CD1c-positive myeloid dendritic cell (primary cell): ENCODE measurements at regions not wholly inside any gene's neighbourhood (a gene's known extent, or its start where the extent isn't known, plus 50 kb on each side); places are given as distances from the start of the nearest gene placed in this dataset.

Experiments
- DNase-seq: peaks from one replicate; pipeline ENCODE4 v3.0.0-alpha.2; 2016; ENCODE audit errors: extremely low spot score

DNA sequence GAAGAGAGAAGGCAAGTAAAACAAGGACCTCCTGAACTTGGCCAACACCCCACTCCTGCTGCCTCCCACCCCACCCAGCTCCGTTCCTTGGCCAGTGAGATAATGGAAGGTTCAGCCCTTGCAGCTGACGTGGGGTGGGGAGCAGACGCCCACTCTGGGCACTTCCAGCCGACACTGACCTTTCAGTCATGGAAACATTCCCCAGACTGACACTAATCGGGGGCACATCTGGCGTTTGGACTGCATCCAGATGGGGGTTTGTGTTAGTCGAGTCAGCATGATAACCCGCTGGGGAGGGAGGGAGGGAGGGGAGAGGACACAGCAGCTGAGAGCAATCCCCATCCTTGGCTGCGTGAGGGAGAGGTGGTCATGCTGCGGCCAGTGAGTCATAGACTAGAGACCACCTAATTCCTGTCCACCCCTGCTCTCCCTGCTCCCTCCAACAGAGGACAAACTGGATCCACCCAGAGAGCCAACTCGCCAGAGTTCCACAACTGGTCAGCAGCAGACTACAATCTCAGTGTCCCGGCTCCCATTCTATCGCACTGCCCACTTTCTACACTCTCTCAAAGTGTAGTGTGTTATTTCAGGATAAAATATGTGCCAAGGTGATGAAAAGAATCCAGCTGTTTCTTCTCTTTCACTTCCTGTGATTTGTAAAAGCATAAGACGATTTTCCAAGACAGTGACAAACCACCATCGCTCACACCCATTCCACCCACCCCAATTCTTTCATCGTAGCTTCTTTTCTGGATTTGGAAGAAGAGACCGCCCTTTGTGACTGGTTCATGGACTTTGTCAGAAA is 115.4 kb upstream of the PKDCC start:
- DNase-seq = no peak

DNA sequence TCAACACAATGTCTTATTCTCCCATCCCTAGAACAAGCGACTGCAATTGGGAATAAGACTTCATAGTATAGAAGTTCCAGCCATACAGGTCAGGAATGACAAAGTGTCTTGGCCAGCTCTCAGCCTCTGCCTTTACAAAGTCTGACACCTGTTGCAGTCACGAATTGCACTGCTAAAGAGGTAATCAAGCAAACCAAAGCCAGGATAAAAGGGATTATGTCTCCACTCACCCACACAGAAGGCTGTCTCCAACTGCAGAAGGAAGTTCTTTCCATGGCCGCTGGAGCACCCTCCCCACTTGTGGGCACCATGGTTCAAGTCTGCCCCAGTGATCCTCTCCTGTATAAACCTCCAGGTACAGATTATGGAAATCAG is 114.8 kb upstream of the PKDCC start:
- no peak for DNase-seq

DNA sequence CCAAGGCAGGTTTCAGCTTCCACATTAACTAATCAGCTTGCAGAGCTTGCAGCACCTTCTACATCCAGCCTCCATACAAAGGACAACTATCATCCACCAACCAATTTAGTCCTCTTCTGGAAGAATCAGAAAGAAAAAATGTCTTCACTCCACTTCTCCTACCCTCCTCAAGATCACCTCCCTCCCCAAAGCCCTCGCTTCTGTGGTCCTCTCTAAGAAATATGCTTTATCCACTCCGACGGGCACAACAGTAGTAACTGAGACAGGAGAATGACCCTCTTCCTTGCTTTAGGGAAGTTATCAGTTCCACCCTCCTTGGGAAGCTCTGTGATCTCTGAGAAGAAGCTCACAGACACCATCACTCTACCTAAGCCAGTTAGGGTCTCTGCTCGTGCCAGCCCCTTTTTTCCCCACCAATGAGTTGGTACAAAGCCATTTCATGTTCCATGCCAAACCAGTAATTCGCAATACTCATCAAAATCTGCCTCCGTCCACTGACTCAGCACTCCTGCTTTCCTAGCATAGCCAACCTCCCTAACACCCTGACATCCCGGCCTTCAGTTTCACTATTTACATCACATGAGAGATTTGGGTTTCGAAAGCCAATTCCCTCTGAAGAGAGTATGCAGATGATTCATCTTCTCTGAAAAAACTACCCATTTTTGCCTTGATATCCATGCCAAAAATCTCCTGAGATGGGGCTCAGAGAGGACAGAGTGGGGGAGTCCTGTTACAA is 114.1 kb upstream of the PKDCC start:
- DNase-seq = peak; percentile 24

DNA sequence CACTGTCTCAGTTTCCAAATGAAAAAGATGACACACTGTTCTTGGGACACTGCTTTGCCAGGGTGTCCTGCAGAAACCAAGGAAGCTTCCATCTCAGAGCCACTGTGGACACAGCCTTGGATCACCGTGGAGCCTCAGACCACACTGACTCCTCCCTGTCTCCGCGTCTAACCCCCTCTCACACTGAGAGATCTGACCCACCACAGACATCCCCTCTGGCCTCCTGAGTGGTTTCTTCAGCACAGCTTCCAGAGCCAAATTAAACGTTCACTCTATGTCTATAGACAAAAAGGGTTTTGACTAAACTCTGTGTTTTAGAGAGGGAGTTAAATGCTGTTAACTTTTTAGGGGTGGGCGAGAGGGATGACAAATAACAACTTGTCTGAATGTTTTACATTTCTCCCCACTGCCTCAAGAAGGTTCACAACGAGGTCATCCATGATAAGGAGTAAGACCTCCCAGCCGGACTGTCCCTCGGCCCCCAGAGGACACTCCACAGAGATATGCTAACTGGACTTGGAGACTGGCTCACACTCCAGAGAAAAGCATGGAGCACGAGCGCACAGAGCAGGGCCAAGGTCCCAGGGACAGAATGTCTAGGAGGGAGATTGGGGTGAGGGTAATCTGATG is 113.4 kb upstream of the PKDCC start:
- no peak for DNase-seq

DNA sequence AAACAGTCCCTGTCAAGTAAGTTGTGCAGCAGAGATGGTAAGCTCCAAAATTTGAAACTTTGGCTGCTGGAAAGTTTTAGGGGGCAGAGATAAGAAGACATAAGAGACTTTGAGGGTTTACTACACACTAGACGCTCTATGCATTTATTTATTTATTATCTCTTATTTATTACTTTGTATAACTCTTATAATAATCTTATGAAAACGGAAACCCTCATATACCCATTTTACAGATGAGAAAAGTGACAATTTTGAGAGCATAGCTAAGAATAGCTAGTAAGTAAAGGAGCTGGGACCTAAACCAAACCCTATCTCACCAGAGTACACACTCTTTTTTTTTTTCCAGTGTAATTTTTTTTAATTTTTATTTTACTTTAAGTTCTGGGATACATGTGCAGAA is 112.8 kb upstream of the PKDCC start:
- no peak for DNase-seq

- no peak for DNase-seq
These were observed 112.0 kb upstream of the PKDCC start for GRCh38 chr2:41935825-41936224.

DNA sequence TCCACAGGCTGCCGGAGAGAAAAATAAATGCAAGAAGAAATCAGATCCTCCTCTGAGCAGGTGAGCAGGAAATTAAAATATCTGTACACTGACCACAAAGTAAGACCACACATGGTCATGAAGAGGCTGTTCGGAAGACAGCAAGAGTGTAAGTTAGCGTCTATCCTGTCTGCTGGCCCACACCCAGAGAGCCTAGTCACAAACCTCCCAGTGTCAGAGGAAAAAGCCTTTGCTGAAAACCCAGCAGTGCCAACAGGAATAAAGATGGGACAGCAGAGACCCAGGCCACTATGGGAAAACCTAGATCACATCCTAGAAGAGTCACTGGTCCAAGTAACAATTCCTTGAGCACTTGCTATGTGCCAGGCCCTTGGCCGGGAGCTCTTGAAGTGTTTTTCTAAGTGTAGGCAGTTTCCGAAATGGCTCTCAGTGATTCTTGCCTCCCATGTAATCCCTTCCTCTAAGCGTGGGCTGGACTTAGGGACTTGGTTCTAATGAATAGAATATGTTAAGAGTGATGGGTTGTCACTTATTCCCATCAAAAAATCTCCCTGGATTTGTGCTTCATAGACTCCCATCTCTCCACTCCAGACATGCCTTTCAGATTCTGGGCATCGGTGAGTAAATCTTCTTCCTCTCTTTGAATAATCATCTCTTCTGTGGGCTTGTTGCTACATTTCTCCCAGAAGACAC is 110.9 kb upstream of the PKDCC start:
- no peak for DNase-seq

DNA sequence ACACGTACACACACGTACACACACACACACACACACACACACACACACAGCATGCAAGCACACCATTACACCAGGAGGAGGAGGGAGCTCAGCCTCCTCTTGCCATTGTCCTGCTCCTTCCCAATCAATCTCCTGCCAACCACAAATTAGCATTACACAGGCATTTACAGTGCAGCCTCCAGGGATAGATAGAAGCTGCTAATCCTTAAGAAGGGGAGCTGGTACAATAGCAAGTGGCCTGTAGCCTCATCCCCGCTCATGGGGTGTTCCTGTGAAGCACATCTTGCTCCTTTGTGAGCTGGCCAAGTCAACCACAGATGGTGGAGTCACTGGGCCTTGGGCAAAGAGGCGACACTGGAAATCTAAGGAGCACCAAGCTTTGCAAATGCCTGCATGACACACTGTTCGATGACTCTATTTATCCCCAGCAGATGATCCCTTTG is 110.3 kb upstream of the PKDCC start:
- no peak for DNase-seq

- DNase-seq = no peak
These were observed 109.7 kb upstream of the PKDCC start for GRCh38 chr2:41937921-41938708.

GRCh38 chr2:41940060-41940744 is 107.6 kb upstream of the PKDCC start:
- DNase-seq = no peak

DNA sequence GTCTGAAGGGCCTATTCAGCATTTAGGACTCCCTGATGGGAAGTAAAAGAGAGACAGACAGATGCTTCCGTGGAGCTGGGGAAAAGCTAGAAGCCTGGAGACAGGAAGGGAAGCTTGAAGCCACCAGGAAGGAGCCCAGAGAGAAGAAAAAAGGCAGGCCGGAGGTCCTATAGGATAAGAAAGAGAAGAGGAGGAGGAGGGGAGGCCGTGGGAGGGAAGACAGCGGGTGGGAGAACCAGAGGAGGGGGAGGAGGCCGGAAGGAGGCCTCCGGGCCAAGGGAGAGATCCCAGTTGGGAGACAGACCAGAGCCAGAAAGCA is 107.1 kb upstream of the PKDCC start:
- DNase-seq = no peak

DNA sequence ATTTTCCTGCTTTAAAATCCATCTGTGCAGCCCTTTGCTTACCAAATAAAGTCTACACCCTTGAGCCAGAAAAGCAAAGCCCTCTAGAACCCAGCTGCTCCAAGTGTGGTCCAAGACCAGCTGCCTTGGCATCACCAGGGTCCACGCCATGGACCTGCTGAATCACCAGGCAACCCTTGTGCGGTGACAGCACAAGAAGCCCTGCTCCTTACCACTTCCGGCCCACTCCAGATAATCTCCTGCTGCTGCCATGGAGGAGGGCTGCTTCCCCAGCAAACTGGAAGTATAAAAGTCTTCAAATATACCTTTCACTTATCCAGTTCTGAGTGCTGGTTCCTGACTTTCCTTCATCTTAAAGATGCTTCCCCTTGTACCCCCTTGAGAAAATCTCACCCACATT is 106.0 kb upstream of the PKDCC start:
- DNase-seq = no peak

DNA sequence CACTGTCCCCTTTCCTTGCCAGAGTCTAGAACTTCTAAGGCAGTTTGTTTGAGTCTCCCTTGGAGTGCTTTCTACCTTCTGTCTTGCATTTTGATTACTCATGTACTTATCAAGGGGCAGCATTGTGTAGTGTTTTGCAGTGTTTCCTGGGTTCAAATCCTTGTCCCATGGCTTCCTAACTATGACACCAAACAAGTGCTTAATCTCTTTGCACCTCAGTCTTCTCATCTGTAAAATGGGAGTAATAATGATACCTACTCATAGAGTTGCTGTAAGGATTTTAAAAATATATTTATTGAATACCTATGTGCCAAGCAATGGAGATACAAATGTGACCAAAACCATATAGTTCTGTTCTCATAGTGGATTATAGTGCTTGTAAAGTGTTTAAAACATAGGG is 105.5 kb upstream of the PKDCC start:
- no peak for DNase-seq

DNA sequence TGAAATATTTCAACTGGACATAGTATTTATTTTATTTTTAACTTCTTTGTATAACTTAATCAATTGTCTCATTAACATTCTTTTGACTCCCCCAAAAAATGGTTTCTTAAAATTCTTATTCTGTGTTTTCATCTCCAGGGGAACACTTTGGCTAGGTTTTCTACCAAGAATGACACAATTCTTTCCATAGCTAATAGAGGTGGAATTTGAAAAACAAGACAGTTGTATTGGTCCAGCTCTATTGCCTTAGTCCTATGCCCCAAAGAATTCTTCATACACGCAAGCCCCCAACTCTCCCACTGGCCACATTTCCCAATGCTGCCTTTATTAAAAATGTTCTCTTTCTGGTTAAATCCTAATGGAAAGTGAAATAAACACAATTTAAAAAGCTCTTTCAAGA is 104.7 kb upstream of the PKDCC start:
- DNase-seq = no peak

- no peak for DNase-seq
These were observed 103.5 kb upstream of the PKDCC start for GRCh38 chr2:41944220-41944880.

DNA sequence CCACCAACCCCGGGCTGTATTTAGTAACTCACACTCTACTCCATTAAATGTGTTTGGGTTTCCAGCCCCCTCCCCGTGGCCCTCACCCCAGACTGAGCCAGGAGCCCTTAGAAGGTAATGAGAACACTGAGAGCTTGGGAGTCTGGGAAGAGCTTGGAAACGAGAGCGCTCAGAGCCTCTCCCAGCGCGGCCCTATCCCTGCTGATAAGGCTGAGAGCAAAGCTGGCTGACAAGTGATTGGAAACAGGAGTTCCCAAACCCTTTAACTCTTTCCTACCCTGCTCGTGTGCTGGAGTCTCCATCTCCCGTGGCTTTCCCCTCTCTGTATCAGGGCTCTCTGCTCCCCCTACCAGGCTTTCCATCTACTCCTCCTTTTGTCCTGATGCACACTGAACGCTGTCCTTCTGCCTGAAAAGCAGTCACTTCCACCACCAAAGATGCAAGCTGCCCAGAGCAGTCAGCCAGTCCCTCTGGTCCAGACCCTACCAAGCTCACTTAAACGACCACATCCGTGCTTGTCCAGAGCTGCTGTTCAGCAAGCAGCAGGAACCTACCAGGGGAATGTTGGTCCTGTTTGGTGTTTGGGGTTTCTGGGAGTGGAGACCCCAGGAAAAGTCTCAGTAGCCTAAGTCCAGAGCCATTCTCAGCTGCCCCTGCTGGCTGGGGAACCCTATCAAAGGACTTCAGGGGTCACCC is 100.0 kb upstream of the PKDCC start:
- no peak for DNase-seq

- DNase-seq = no peak
These were observed 99.4 kb upstream of the PKDCC start for GRCh38 chr2:41948397-41948763.

- DNase-seq = no peak
These were observed 98.5 kb upstream of the PKDCC start for GRCh38 chr2:41949091-41949882.
